ENCODE measurements at regions not wholly inside any gene's neighbourhood (a gene's known extent, or its start where the extent isn't known, plus 50 kb on each side); places are given as distances from the start of the nearest gene placed in this dataset.

GRCh38 chr22:22810018-22810427 lies 77.6 kb upstream of the IGLL5 start:
- no peak for DNase-seq (ENCODE audit: low read depth)
- peak; percentile 78 for TF ChIP-seq CTCF (conservative IDR thresholded peaks at IDR 0.05; ENCODE audit: low read depth, low read length)
- H3K4me3 ChIP-seq (ENCODE audit: low read depth, low read length): no peak overlapping the region

GRCh38 chr22:22810471-22810870 lies 77.1 kb upstream of the IGLL5 start:
- no peak overlapping the region for H3K4me3 ChIP-seq (ENCODE audit: low read depth, low read length)
- TF ChIP-seq CTCF (conservative IDR thresholded peaks at IDR 0.05; ENCODE audit: low read depth, low read length): no peak
- DNase-seq (ENCODE audit: low read depth): no peak

GRCh38 chr22:22811016-22812009 lies 76.3 kb upstream of the IGLL5 start:
- DNase-seq (ENCODE audit: low read depth): no peak
- H3K4me3 ChIP-seq (ENCODE audit: low read depth, low read length): no peak overlapping the region
- TF ChIP-seq CTCF (conservative IDR thresholded peaks at IDR 0.05; ENCODE audit: low read depth, low read length): no peak

GRCh38 chr22:22812031-22812905 lies 75.3 kb upstream of the IGLL5 start:
- no peak for TF ChIP-seq CTCF (conservative IDR thresholded peaks at IDR 0.05; ENCODE audit: low read depth, low read length)
- H3K4me3 ChIP-seq (ENCODE audit: low read depth, low read length): no peak overlapping the region
- no peak for DNase-seq (ENCODE audit: low read depth)

- no peak overlapping the region for H3K4me3 ChIP-seq (ENCODE audit: low read depth, low read length)
- DNase-seq (ENCODE audit: low read depth): no peak
- no peak for TF ChIP-seq CTCF (conservative IDR thresholded peaks at IDR 0.05; ENCODE audit: low read depth, low read length)
These were observed 74.2 kb upstream of the IGLL5 start for GRCh38 chr22:22813126-22814075.
